Natural killer cell (primary cell): ENCODE measurements at regions not wholly inside any gene's neighbourhood (a gene's known extent, or its start where the extent isn't known, plus 50 kb on each side); places are given as distances from the start of the nearest gene placed in this dataset.

Source experiments
- ATAC-seq, 3 donors: fragments of 150-1000 bp in 2 of 3; fragments of 200-7000 bp in 1 of 3; cut with Tn5 transposase; 1 replicate in 1 of 3; 2 replicates in 2 of 3; pipeline ENCODE4 v1.10.0; 2021; ENCODE audit warnings: mild to moderate bottlenecking in 2 of 3, moderate library complexity in 2 of 3
- DNase-seq, 2 donors: peaks; one replicate each; pipeline versions ENCODE4 v3.0.0 to v3.0.0-alpha.2; 2013 to 2021; ENCODE audit warnings: mixed read lengths in 1 of 2
- H3K27ac ChIP-seq: one replicate; pipeline ENCODE4 v1.5.1; 2013; ENCODE audit warnings: mild to moderate bottlenecking, low read length
- H3K27me3 ChIP-seq: one replicate; pipeline ENCODE4 v1.6.1; 2013; ENCODE audit warnings: low read length; ENCODE audit not compliant: control insufficient read depth, insufficient read depth
- H3K36me3 ChIP-seq: one replicate; pipeline ENCODE4 v1.6.1; 2013; ENCODE audit warnings: low read length; ENCODE audit not compliant: control insufficient read depth, insufficient read depth
- H3K4me1 ChIP-seq: one replicate; pipeline ENCODE4 v1.6.1; 2013; ENCODE audit warnings: low read length; ENCODE audit not compliant: control insufficient read depth, insufficient read depth
- H3K4me3 ChIP-seq: one replicate; pipeline ENCODE4 v1.5.1; 2013; ENCODE audit warnings: low read length
- H3K9me3 ChIP-seq: one replicate; pipeline ENCODE4 v1.6.1; 2013; ENCODE audit warnings: low read length; ENCODE audit not compliant: control insufficient read depth, insufficient read depth
- H3K27ac Mint-ChIP-seq, 2 donors: one replicate each; pipeline ENCODE4 v1.8.0; 2022; ENCODE audit warnings: mild to moderate bottlenecking in 2 of 2, mixed read lengths in 2 of 2, moderate library complexity in 1 of 2
- H3K27me3 Mint-ChIP-seq, 2 donors: one replicate each; pipeline ENCODE4 v1.8.0; 2022; ENCODE audit warnings: low read depth in 2 of 2, mixed read lengths in 2 of 2
- H3K36me3 Mint-ChIP-seq: one replicate; pipeline ENCODE4 v1.8.0; 2022; ENCODE audit warnings: mixed read lengths
- H3K4me1 Mint-ChIP-seq, 2 donors: one replicate each; pipeline ENCODE4 v1.8.0; 2022; ENCODE audit warnings: mixed read lengths in 2 of 2
- H3K4me3 Mint-ChIP-seq: one replicate; pipeline ENCODE4 v1.8.0; 2022; ENCODE audit warnings: mild to moderate bottlenecking, moderate library complexity, mixed read lengths
- H3K9me3 Mint-ChIP-seq, 2 donors: one replicate each; pipeline ENCODE4 v1.8.0; 2022; ENCODE audit warnings: mixed read lengths in 2 of 2
- CTCF ChIP-seq: fragments of 200-600 bp; IDR thresholded peaks from one replicate; pipeline ENCODE4 v1.8.0; 2022; ENCODE audit warnings: antibody characterized with exemption
- WGBS: methylation state at CpG from one replicate; pipeline ENCODE4 v1.1.7; 2013; ENCODE audit warnings: missing lambda C conversion rate; ENCODE audit not compliant: insufficient coverage; 5-methylcytosine and 5-hydroxymethylcytosine counted together
- intact Hi-C: fragments of 100-400 bp; cut with micrococcal nuclease; formaldehyde crosslinking; loops from one replicate; pipeline ENCODE4 v1.14.2; 2022

GRCh38 chr6:144580039-144580438, 294.9 kb downstream of the UTRN start:
- no peaks in the 10 kb centered on the region for H3K27me3 Mint-ChIP-seq
- peak overlapping the region; percentile 12 to 29 for H3K27ac Mint-ChIP-seq
- peaks cover 41 to 52% of the 10 kb centered on the region in 2 donors for H3K4me1 Mint-ChIP-seq
- Histone ChIP-seq H3K36me3 (peaks cover 33% of the 10 kb centered on the region), H3K27me3 (no peaks in the 10 kb centered on the region), H3K4me1 (peaks cover 4% of the 10 kb centered on the region), H3K27ac (no peak overlapping the region), H3K4me3 (no peak overlapping the region), H3K9me3 (no peaks in the 10 kb centered on the region)
- H3K9me3 Mint-ChIP-seq, result no peaks in the 10 kb centered on the region
- 85% methylated on average over 3 of the region's 3 CpGs for whole genome bisulfite sequencing
- intact Hi-C loops, result loop anchor here (2.0 to 10.0 kb wide), 4 partner anchors 77 to 635 kb away; no protein-coding TSS in a partner anchor
- no peak for DNase-seq
- peaks cover 5% of the 10 kb centered on the region for H3K36me3 Mint-ChIP-seq
- no peak for ATAC-seq
- no peak overlapping the region for H3K4me3 Mint-ChIP-seq
- no peak for TF ChIP-seq CTCF

GRCh38 chr6:144580771-144581170, 295.6 kb downstream of the UTRN start:
- peaks cover 5% of the 10 kb centered on the region for H3K36me3 Mint-ChIP-seq
- H3K27ac ChIP-seq, result no peak overlapping the region
- DNase-seq, result no peak
- H3K9me3 Mint-ChIP-seq, result no peaks in the 10 kb centered on the region
- H3K27ac Mint-ChIP-seq, result peak overlapping the region; percentile 12 to 29
- intact Hi-C loops, result loop anchor here (2.0 to 10.0 kb wide), 4 partner anchors 77 to 634 kb away; no protein-coding TSS in a partner anchor
- no peaks in the 10 kb centered on the region for H3K27me3 Mint-ChIP-seq
- peaks cover 41 to 53% of the 10 kb centered on the region in 2 donors for H3K4me1 Mint-ChIP-seq
- WGBS, result 97% methylated on average over 1 of the region's 1 CpG
- no peak overlapping the region for H3K4me3 Mint-ChIP-seq
- H3K4me1 ChIP-seq, result peaks cover 4% of the 10 kb centered on the region
- H3K36me3 ChIP-seq, result peaks cover 33% of the 10 kb centered on the region
- no peak for ATAC-seq
- no peaks in the 10 kb centered on the region for H3K9me3 ChIP-seq
- TF ChIP-seq CTCF, result no peak
- no peaks in the 10 kb centered on the region for H3K27me3 ChIP-seq
- no peak overlapping the region for H3K4me3 ChIP-seq

GRCh38 chr6:144581812-144582537, 296.8 kb downstream of the UTRN start:
- WGBS, result 91% methylated on average over 5 of the region's 5 CpGs
- TF ChIP-seq CTCF, result peak; percentile 54
- ATAC-seq (peak in 2 of 3 donors; percentile 24 to 59), DNase-seq (peak in 1 of 2 donors; percentile 63)
- Mint-ChIP-seq H3K4me3 (no peak overlapping the region), H3K4me1 (peaks cover 47 to 57% of the 10 kb centered on the region in 2 donors), H3K9me3 (no peaks in the 10 kb centered on the region), H3K36me3 (peaks cover 5% of the 10 kb centered on the region), H3K27ac (peak overlapping the region; percentile 90 to 91), H3K27me3 (no peaks in the 10 kb centered on the region)
- peaks cover 4% of the 10 kb centered on the region for H3K4me1 ChIP-seq
- no peaks in the 10 kb centered on the region for H3K9me3 ChIP-seq
- no peaks in the 10 kb centered on the region for H3K27me3 ChIP-seq
- H3K36me3 ChIP-seq, result peaks cover 31% of the 10 kb centered on the region
- no peak overlapping the region for H3K27ac ChIP-seq
- H3K4me3 ChIP-seq, result no peak overlapping the region
- intact Hi-C loops, result loop anchor here (2.0 to 10.0 kb wide), 4 partner anchors 75 to 633 kb away; no protein-coding TSS in a partner anchor
